SK-N-SH treated with all-trans-retinoic acid at 6 μM for 48 hours (cell line): ENCODE measurements at regions not wholly inside any gene's neighbourhood (a gene's known extent, or its start where the extent isn't known, plus 50 kb on each side); places are given as distances from the start of the nearest gene placed in this dataset.

Experiments
- ATAC-seq: fragments of 200-7000 bp; cut with Tn5 transposase; 3 replicates; pipeline ENCODE4 v1.9.1; 2020; ENCODE audit warnings: mild to moderate bottlenecking, moderate library complexity
- BACH2 ChIP-seq: fragments of 250-450 bp; sonication (Bioruptor Pico); IDR thresholded peaks from 2 replicates; pipeline ENCODE4 v1.9.0; 2021; ENCODE audit warnings: mild to moderate bottlenecking, borderline replicate concordance
- ESRRG ChIP-seq: fragments of 250-450 bp; sonication (Bioruptor Pico); IDR thresholded peaks from 2 replicates; pipeline ENCODE4 v1.6.1; 2021; ENCODE audit warnings: mild to moderate bottlenecking
- GLIS3 ChIP-seq: fragments of 250-450 bp; sonication (Bioruptor Pico); IDR thresholded peaks from 2 replicates; pipeline ENCODE4 v1.5.0; 2020; ENCODE audit warnings: mild to moderate bottlenecking, moderate library complexity
- ISL1 ChIP-seq: fragments of 250-450 bp; sonication (Bioruptor Pico); IDR thresholded peaks from 2 replicates; pipeline ENCODE4 v2.1.2; 2022; ENCODE audit warnings: mild to moderate bottlenecking, moderate library complexity
- OSR1 ChIP-seq: fragments of 250-450 bp; sonication (Bioruptor Pico); IDR thresholded peaks from 2 replicates; pipeline ENCODE4 v1.8.0; 2022; ENCODE audit warnings: moderate library complexity, mild to moderate bottlenecking, inconsistent platforms
- PPARA ChIP-seq: fragments of 250-450 bp; sonication (Bioruptor Pico); IDR thresholded peaks from 2 replicates; pipeline ENCODE4 v1.5.0; 2020; ENCODE audit warnings: mild to moderate bottlenecking, borderline replicate concordance
- RARB ChIP-seq: fragments of 250-450 bp; sonication (Bioruptor Pico); IDR thresholded peaks from 2 replicates; pipeline ENCODE4 v1.8.0; 2021; ENCODE audit warnings: mild to moderate bottlenecking, moderate library complexity
- SNAI2 ChIP-seq: fragments of 250-450 bp; sonication (Bioruptor Pico); IDR thresholded peaks from 2 replicates; pipeline ENCODE4 v1.5.0; 2020; ENCODE audit warnings: mild to moderate bottlenecking, moderate library complexity
- TCF4 ChIP-seq: fragments of 250-450 bp; sonication (Bioruptor Pico); IDR thresholded peaks from 2 replicates; pipeline ENCODE4 v1.8.0; 2021; ENCODE audit warnings: mild to moderate bottlenecking, moderate library complexity, borderline replicate concordance
- TOX ChIP-seq: fragments of 250-450 bp; sonication (Bioruptor Pico); IDR thresholded peaks from 2 replicates; pipeline ENCODE4 v1.8.0; 2021; ENCODE audit warnings: mild to moderate bottlenecking, moderate library complexity, borderline replicate concordance
- ZFP30 ChIP-seq: fragments of 450-650 bp; formaldehyde crosslinking; IDR thresholded peaks from 2 replicates; pipeline ENCODE4 v1.5.0; 2022; ENCODE audit warnings: mild to moderate bottlenecking, moderate library complexity
- ZNF565 ChIP-seq: fragments of 450-650 bp; formaldehyde crosslinking; conservative IDR thresholded peaks from 2 replicates; pipeline ENCODE4 v1.5.0; 2020; ENCODE audit warnings: low read depth, mild to moderate bottlenecking, moderate library complexity
- ZNF70 ChIP-seq: fragments of 450-650 bp; formaldehyde crosslinking; IDR thresholded peaks from 2 replicates; pipeline ENCODE4 v1.5.0; 2020; ENCODE audit warnings: mild to moderate bottlenecking, moderate library complexity
- ZNF8 ChIP-seq: fragments of 450-650 bp; formaldehyde crosslinking; IDR thresholded peaks from 2 replicates; pipeline ENCODE4 v1.5.0; 2020; ENCODE audit warnings: mild to moderate bottlenecking, moderate library complexity
- TF ChIP-seq, protein P1 (sequence below): fragments of 250-450 bp; sonication (Bioruptor Pico); IDR thresholded peaks from 2 replicates; pipeline ENCODE4 v1.5.1; 2021; ENCODE audit warnings: mild to moderate bottlenecking, moderate library complexity
- TF ChIP-seq, protein P2 (sequence below): fragments of 250-450 bp; sonication (Bioruptor Pico); IDR thresholded peaks from 2 replicates; pipeline ENCODE4 v1.8.0; 2021; ENCODE audit warnings: low read depth, mild to moderate bottlenecking, moderate library complexity, borderline replicate concordance
- TF ChIP-seq, protein P3 (sequence below): fragments of 250-450 bp; sonication (Bioruptor Pico); IDR thresholded peaks from 2 replicates; pipeline ENCODE4 v1.8.0; 2020; ENCODE audit warnings: mild to moderate bottlenecking, moderate library complexity, borderline replicate concordance
- TF ChIP-seq, protein P4 (sequence below): fragments of 250-450 bp; sonication (Bioruptor Pico); IDR thresholded peaks from 2 replicates; pipeline ENCODE4 v1.5.0; 2020; ENCODE audit warnings: mild to moderate bottlenecking, moderate library complexity

DNA sequence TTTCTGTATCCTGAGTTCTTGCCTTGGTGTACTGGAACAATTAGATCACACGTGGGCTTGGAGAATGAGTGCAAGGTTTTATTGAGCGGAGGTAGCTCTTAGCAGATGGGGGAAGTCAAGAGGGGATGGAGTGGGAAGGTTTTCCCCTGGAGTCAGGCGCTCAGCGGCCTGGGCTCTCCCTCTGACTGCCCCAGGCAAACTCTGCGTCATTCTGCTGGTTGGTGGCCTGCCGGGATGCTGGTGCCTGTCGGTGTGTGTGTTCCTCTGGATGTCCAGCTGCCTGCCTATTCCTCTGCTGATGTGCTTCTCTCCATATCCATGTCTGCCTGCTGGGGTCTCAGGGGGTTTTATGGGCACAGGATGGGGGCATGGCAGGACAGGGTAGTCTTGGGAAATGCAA, 111.0 kb downstream of the TRIB2 start (continued):
- TF ChIP-seq, protein P1, sequence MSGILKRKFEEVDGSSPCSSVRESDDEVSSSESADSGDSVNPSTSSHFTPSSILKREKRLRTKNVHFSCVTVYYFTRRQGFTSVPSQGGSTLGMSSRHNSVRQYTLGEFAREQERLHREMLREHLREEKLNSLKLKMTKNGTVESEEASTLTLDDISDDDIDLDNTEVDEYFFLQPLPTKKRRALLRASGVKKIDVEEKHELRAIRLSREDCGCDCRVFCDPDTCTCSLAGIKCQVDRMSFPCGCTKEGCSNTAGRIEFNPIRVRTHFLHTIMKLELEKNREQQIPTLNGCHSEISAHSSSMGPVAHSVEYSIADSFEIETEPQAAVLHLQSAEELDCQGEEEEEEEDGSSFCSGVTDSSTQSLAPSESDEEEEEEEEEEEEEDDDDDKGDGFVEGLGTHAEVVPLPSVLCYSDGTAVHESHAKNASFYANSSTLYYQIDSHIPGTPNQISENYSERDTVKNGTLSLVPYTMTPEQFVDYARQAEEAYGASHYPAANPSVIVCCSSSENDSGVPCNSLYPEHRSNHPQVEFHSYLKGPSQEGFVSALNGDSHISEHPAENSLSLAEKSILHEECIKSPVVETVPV = no peak
- TF ChIP-seq ZNF565 (no peak), PPARA (CRISPR knock-in tag) (no peak), ZNF70 (CRISPR knock-in tag) (no peak), ZFP30 (CRISPR knock-in tag) (no peak)
- TF ChIP-seq, protein P2, sequence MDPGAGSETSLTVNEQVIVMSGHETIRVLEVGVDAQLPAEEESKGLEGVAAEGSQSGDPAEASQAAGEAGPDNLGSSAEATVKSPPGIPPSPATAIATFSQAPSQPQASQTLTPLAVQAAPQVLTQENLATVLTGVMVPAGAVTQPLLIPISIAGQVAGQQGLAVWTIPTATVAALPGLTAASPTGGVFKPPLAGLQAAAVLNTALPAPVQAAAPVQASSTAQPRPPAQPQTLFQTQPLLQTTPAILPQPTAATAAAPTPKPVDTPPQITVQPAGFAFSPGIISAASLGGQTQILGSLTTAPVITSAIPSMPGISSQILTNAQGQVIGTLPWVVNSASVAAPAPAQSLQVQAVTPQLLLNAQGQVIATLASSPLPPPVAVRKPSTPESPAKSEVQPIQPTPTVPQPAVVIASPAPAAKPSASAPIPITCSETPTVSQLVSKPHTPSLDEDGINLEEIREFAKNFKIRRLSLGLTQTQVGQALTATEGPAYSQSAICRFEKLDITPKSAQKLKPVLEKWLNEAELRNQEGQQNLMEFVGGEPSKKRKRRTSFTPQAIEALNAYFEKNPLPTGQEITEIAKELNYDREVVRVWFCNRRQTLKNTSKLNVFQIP (CRISPR knock-in tag) = no peak
- TF ChIP-seq, protein P3, sequence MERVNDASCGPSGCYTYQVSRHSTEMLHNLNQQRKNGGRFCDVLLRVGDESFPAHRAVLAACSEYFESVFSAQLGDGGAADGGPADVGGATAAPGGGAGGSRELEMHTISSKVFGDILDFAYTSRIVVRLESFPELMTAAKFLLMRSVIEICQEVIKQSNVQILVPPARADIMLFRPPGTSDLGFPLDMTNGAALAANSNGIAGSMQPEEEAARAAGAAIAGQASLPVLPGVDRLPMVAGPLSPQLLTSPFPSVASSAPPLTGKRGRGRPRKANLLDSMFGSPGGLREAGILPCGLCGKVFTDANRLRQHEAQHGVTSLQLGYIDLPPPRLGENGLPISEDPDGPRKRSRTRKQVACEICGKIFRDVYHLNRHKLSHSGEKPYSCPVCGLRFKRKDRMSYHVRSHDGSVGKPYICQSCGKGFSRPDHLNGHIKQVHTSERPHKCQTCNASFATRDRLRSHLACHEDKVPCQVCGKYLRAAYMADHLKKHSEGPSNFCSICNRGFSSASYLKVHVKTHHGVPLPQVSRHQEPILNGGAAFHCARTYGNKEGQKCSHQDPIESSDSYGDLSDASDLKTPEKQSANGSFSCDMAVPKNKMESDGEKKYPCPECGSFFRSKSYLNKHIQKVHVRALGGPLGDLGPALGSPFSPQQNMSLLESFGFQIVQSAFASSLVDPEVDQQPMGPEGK = no peak
- TF ChIP-seq, all 23 proteins: peak for 0

DNA sequence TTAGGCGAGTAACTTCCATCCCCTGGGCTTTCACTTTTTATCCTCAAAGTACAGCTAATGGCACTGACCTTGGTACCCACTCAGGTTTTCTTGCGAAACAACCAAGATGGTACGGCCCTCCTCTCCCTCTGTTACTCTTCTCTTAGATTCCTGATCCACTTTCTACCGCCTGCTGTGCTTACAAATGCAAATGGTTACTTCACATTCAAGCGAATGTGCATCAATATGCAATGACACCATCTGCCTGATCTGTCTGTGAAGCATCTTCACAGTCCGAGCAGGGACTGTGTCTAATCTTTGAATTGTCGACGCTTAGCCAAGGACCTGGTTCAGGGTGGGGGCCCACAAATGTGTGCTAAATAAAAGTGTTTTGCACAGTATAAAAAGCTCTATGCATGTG, 112.2 kb downstream of the TRIB2 start:
- no peak for ATAC-seq
- no peak for TF ChIP-seq ZNF8 (CRISPR knock-in tag)
- no peak for TF ChIP-seq OSR1 (CRISPR knock-in tag)
- no peak for TF ChIP-seq ESRRG (CRISPR knock-in tag)
- TF ChIP-seq, all 23 proteins: peak for 0

DNA sequence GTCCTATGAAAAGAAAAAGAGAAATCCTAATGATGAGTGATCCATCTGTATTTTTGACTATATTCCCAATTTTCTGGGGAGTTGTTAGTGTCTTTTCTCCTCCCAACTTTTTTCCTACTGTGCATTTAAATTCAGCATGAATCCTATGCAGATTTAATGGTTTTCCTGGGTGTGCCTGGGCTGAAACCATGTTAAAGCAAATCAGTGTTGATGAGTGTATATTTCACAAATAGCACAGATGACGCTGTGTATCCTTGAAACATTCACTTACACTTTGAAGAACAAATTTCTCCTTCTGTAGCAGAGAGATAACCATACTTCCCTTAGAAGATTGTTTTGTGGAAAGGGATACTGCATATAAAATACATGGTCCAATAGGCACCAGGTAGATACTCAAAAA, 114.3 kb downstream of the TRIB2 start:
- no peak for TF ChIP-seq TOX (CRISPR knock-in tag)
- no peak for TF ChIP-seq ZNF70 (CRISPR knock-in tag)
- TF ChIP-seq OSR1 (CRISPR knock-in tag) = no peak
- TF ChIP-seq TCF4 (CRISPR knock-in tag) = no peak
- TF ChIP-seq, protein P2 (CRISPR knock-in tag) = no peak
- TF ChIP-seq PPARA (CRISPR knock-in tag) = no peak
- TF ChIP-seq, protein P3 = no peak
- no peak for TF ChIP-seq RARB (CRISPR knock-in tag)
- no peak for TF ChIP-seq ZNF8 (CRISPR knock-in tag)
- TF ChIP-seq ISL1 (CRISPR knock-in tag) = no peak
- TF ChIP-seq SNAI2 (CRISPR knock-in tag) = no peak
- TF ChIP-seq, protein P4, sequence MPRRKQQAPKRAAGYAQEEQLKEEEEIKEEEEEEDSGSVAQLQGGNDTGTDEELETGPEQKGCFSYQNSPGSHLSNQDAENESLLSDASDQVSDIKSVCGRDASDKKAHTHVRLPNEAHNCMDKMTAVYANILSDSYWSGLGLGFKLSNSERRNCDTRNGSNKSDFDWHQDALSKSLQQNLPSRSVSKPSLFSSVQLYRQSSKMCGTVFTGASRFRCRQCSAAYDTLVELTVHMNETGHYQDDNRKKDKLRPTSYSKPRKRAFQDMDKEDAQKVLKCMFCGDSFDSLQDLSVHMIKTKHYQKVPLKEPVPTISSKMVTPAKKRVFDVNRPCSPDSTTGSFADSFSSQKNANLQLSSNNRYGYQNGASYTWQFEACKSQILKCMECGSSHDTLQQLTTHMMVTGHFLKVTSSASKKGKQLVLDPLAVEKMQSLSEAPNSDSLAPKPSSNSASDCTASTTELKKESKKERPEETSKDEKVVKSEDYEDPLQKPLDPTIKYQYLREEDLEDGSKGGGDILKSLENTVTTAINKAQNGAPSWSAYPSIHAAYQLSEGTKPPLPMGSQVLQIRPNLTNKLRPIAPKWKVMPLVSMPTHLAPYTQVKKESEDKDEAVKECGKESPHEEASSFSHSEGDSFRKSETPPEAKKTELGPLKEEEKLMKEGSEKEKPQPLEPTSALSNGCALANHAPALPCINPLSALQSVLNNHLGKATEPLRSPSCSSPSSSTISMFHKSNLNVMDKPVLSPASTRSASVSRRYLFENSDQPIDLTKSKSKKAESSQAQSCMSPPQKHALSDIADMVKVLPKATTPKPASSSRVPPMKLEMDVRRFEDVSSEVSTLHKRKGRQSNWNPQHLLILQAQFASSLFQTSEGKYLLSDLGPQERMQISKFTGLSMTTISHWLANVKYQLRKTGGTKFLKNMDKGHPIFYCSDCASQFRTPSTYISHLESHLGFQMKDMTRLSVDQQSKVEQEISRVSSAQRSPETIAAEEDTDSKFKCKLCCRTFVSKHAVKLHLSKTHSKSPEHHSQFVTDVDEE (CRISPR knock-in tag) = no peak
- no peak for TF ChIP-seq ZFP30 (CRISPR knock-in tag)
- no peak for TF ChIP-seq BACH2 (CRISPR knock-in tag)
- no peak for TF ChIP-seq GLIS3 (CRISPR knock-in tag)
- no peak for ATAC-seq
